GM19328 (cell line): ENCODE measurements at regions not wholly inside any gene's neighbourhood (a gene's known extent, or its start where the extent isn't known, plus 50 kb on each side); places are given as distances from the start of the nearest gene placed in this dataset.

Experiments
- ATAC-seq: cut with Tn5 transposase; IDR thresholded peaks from one replicate; pipeline ENCODE4 v1.9.1; 2021; ENCODE audit warnings: mild to moderate bottlenecking, moderate library complexity; ENCODE audit not compliant: unreplicated experiment

DNA sequence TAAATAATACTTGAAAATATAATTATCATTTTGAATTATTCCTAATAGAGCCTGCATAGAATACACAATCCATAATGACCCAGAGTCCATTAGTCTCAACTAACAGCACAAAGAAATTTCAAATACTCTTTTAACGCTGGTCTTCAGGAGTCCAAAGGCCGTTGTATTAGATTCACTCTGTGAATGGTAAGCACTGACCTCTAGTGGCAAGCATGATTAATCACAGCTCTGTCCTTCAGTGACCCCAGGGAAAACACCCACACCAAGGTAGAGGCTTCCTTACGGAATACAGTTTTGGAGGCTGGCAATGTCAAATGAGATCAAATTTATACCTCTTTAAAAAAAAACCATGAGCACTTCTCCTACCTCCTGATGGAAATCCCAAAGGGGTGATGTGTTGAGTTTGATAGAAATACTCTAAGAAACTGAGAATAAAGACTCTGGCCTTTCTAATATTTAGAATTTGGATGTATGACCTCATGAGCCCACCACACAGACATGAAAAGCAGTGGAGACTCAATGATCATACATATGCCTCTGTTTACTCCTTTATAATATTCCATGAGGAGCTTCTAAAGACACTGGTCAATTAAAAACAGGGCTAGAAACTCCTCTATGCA, 147.2 kb upstream of the DKK2 start:
- ATAC-seq, result peak; percentile 94

DNA sequence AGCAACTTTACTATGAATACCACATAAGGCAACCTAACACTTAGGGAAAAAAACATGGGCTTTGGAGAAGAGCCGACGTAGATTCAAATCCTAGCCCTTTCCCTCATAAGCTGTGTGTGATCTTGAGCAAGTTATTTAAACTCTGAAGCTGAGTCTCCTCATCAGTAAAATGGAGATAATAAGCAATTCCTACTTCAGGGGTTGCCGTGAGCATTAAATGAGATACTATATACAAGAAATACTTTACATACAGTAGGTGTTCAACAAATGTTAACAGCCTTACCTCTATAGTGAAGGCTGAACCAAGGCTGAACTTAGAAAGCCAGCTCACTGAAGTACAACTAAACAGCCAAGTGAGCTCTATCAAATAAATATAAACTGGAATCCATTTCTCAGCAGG, 146.2 kb upstream of the DKK2 start:
- ATAC-seq, result no peak

DNA sequence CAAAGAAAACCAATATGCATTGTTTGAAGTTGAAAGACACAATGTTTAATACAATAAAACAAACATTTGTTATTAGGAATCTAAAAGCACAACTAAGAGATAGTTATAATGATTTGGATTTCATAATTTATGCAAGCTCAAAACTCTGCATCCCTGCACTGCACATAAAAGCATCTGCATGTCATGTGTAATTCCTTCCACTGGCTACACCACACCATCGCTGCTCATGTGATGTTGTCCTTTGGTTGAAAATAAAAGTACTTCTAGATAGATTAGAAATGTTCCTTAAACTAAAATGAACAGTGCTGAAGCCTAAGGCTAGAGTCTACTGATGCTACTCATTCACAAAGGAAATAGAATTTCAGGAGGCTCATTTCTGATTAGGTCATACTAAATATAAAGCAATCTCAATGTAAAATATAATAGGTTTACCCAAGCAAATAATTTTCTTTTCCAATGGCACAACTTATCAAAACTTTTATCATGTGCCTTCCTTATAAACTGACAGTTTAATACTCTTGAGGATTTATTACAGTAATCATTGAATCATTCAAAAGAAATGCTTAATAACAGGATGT, 130.8 kb upstream of the DKK2 start:
- no peak for ATAC-seq

DNA sequence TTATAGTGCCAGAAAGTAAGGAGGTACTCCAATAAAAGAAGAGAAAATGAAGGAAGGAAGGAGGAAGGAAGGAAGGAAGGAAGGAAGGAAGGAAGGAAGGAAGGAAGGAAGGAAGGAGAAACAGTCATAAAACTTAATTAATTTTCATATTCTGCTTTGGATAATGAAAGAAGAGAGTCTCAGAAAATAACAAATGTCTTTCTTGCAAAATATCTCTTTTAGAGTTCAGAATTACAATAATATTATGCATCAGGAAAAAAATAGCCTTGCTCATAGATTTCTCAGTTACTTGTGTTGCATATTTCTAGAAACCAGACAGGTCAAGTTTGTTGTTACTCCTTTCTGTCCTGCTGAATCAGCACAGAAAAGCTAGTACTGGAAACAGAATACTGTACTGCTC, 130.1 kb upstream of the DKK2 start:
- no peak for ATAC-seq

DNA sequence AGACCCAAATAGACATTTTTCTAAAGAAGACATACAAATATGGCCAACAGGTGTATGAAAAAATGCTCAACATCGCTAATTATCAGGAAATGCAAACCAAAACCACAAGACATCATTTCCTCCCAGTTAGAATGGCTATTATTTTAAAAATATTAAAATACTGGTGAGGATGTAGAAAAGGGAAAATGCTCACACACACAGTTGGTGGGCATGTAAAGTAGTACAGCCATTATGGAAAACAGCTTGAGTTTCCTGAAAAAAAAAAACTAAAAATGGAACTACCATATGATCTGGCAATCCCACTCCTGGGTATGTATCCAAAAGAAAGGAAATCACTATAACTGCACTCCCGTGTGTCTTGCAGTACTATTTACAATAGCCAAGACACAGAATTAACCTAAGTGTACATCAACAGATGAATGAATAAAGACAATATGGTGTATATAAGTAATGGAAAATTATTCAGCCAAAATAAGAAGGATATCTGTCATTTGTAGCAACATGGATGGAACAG, 128.9 kb upstream of the DKK2 start:
- no peak for ATAC-seq

DNA sequence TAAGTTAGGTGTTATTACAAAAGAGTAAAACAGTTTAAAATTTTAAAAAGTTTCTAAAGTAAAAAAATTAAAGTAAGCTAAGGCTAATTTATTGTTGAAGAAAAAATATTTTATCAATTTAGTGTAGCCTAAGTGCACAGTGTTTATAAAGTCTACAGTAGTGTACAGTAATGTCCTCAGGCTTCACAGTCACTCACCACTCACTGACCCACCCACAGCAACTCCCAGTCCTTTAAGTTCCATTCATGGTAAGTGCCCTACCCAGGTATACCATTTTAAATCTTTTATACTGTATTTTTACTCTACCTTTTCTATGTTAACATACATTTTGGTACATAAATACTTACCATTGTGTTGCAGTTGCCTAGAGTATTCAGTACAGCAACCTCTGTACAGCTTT, 120.3 kb upstream of the DKK2 start:
- no peak for ATAC-seq

DNA sequence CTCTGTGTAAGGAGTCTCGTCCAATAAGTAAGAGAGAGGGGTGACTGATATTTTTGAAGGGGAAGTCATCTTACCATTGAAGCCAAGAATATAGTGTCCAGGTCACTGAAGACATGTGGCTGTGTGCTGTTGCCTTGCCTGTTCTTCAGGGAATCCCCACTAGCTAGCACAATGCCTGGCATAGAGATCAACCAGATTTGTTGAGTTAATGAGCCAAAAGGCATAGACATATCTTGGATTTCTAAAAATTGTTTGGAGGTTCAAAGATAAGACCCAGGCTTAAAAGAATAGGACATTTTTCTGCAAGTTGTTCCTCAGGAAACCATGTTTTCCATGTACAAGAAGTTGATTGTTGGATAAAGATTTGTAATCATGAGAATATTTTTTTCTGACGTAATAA, 119.3 kb upstream of the DKK2 start:
- no peak for ATAC-seq

DNA sequence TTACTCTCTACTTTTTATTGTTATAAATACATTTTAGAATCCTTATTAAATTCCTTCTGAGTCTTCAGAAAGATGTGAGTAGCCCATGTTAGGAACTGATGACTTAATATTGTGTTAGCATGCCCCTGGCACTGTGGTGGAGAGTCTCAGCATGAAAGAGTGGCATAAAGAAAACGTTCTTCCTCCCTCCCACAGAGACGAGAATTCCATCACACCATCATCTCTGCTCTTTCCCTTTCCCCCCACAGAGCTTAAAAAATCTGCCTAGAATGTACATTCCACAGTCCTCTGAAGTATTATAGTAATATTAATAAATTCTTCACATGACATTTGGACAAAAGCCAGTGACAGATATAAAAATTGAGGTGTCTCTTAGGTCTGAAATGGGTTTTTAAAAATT, 117.8 kb upstream of the DKK2 start:
- no peak for ATAC-seq

DNA sequence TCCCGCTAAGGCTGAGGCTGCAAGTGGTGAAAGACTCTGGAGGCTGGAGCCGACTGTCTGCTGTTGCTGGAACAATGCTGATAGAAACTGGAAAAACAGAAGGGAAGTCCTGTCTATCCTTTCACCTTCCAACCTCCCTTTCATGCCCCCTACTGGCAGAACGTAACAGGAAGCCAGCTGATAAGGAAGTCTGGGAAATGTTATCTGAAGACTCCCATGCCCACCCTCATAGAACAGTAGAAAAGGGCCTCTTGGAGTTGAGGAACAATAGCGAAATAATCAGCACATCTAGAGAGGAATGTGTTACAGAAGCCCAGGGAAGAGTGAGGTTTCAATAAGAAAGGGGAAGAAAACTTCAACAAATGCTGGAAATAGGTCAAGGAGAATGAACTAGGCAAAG, 117.1 kb upstream of the DKK2 start:
- no peak for ATAC-seq

DNA sequence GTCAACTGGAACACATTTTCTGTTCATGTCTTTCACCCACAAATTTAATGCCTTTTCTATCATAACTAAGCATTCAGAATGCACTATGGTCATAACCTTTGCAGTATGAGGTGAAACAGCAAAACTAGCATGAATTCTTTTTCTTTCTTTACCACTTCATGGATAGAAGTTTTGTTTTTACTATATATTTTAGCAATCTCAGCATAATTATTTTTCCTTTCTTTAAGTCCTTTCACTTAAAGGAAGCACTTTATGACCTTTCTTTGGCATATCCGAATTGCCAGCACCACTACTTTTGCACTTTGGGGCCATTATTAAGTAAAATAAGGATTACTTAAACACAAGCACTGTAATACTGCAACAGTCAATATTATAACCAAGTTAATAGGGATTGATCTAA, 115.1 kb upstream of the DKK2 start:
- ATAC-seq, result no peak

DNA sequence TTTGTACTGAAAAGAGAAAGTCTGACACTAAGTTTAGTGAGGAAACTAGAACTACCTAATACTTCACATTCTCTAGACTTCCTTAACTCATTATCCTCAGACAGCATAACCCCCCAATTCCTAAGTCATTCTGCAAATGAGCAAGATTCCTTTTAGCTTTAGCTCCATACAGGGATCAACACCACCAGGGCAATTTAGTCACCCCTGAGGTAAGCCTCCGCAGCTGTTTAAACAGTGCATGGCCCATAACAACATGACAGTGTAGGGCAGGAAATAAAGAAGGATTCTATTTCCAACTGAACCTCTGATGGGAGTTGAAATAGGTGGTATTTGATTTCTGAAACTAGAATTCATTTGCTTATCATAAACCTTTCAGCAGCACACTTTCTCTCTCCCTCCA, 112.8 kb upstream of the DKK2 start:
- ATAC-seq, result no peak

DNA sequence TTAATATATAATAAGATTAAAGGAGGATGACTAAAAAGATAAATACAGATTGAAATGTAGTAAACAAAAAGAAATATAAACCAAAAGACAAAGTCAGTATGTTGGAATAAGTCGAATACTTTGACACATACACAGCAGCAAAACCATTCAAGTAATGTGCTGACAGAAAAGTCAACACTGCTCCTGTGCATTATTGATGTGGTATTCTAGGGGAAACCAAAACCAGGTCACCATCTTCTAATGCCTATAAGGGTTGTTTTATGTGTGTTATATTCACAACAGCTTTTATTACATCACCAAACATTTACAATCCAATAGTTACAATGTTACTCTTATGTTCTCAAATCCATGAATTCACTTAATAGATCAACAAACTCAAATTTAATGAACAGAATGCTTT, 111.8 kb upstream of the DKK2 start:
- ATAC-seq, result no peak

DNA sequence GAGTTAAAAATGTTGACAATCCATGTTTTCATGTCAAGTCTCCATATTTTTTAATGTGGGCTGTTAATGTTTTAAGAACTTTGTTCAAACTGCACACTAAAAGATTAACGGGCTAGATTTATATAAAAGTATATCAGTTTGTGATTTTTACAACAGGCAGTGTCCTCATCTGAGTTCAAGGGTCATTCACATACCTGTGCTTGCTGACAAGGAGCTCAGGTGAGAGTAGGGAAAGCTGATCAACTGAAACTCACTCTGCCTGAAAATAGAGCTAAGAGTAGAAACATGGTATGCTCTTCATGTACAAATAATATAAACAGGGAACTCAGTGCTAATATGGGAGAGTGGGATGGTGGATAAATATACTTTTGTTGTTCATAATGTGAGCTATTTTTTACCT, 102.3 kb upstream of the DKK2 start:
- ATAC-seq, result no peak

DNA sequence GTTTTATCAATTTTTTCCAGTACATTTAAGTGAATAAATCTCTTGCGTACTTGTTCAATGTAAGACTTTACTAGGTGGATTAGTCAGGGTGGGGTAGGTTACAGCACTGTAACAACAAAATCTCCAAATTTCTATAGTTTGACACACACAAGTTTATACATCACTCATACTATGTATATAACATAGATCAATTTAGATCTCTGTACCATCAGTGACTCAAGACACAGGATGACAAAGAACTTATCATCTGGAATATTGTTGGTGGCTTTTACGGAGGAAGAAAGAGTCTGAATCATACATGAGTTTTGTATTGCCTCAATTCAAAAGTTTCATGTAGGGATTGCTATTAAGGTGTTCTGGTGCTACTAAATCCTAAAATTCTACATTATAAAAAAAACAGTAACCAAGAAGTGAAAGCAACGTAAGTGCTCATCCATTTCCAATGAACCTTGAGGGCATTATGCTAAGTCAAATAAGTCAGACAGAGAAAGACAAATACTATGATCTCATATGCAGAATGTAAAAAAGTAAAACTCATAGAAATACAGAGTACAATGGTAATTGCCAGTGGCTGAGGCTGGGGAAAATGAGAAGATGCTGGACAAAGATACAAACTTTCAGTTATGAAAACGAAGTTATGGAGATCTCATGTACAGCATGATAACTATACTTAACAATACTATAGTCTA, 98.0 kb upstream of the DKK2 start:
- ATAC-seq, result no peak

DNA sequence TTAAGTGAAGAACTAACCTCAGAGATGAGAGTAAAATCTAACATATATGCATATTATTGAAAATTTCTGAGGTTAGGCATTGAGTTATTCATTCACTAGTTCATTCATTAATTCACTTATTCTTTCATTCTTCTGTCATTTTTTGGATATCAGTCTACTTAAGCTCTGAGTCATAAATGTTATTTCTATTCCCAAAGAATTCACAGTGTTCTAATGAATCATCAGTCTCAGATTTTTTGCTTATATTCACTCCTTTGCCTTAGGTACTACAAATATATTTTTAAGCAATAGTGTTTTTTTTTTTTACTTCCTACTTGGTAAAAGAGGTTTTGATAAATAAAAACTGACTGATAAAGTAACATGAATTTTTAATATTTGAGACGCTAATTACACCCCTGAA, 95.2 kb upstream of the DKK2 start:
- ATAC-seq, result no peak

DNA sequence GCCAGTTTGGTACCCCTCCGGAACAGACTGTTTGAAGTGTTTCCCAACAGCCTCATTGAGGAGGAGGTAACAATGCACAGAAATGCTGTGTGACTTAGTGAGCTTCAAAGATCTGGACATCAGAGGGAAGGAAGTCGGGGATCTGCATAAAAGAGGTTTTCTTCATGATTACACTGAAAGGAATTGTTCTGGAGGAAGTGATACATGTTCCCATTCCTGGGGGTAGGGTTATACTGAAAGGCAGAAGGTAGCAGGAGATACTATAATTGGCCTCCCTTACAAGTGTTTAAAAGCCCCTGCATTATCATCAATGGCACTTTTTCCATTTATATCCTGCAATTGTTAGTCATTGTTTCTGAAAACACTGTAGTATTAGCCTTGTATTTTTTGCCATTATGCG, 94.0 kb upstream of the DKK2 start:
- ATAC-seq, result no peak

DNA sequence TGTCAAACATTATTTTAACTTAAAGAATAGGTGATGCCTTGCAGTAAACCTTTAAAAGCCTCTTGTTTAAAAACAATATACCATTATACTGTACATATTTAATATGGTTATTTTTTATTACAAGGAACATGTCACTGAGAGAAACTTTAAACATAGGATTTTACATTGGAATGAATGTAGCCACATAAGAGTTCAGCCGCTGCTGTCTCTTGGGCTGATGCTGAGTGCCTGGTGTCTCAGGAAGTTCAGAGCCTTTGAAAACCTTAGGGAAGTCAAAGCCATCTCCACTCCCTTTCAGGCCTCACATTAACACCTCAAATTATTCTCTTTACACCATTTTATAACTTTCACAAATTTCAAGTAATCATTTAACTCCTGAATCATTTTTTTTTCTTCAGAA, 93.5 kb upstream of the DKK2 start:
- ATAC-seq, result no peak

DNA sequence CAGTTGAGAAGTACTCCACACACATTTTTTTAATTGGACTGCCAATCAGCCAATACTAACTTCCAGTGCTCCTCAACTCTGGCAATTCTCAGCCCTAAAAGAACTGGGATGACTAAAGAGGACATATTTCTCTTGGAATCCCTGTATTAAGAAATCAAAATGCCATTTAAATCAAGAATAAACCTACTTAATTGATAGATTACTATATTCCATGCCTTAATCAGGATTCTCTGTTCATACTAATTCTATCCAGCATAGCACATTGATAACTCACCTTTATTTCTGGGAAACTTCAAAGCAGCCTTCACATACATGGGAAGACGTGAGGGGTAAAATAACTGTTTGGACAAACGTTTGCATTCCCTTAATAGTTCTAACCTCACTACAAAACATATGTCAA, 93.0 kb upstream of the DKK2 start:
- ATAC-seq, result no peak

DNA sequence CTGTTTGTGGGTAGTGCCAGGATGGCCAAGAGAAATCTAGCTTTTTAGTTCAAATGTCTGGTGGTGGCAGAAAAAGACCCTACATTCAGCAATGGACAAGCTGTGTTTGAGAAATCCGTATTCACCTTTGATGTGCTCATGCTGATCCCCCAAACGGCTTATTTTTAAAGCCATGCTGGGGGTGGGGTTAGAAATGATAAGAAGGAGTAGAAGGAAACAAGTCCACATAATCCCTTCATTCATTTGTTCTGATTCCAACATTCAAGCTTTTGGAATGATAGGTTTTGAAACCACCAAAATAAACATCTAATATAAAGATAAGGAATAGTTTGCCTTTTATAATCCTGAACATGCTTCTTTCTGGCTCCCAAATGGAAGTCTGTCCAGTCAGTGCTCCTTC, 92.0 kb upstream of the DKK2 start:
- ATAC-seq, result no peak

DNA sequence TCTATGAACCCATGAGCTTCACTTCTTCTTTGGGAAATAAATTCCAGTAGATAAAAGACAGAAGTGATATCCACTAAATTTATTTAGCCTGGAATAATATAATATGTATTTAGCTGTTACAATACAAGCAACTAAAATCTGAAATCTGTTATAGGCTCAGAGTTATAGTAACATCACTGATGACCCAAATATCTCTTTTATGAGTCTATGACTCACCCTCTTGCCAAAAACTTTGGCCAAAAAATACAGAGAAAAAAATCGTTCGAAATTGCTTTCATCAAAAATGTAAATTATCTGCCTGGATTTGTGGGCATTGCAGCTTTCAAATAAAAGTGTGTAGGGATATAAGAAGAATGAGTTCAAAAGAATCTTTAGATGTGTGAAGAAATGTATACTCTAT, 89.4 kb upstream of the DKK2 start:
- no peak for ATAC-seq

DNA sequence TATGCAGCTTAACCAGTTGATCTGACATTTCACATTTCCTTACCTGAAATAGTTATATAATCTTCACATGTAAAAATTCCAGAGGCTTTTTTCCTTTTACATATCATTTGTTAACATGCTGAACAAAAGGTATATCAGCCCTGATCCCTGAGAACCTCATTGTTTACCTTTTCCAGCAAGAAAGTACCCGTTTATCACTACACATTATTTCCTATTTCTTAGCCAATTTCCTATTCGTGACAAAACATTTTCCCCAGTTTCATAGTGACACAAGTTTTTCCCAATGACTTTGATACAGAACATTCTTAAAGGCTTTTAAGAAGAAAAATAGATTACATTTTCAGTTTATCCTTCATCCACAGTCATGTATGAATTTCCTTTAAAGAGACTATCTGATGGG, 86.6 kb upstream of the DKK2 start:
- no peak for ATAC-seq

DNA sequence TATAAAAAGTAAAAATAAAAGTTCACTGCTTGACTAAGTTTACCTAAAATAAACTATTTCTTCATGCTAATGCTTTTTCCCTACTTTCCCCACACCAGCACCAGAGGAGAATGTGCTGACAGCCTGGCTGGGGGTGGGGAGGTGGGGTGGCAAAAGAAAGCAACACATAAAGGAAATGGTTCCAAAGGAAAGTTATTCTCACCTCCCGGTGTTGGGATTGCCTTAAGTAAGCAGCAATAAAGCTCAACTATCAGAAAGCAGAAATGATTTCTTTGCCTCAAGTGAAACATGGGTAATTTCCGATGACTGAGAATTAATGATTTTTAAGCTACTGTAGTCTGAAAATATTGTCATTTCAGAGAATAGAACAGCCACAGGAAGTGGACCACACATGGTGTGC, 84.5 kb upstream of the DKK2 start:
- no peak for ATAC-seq

DNA sequence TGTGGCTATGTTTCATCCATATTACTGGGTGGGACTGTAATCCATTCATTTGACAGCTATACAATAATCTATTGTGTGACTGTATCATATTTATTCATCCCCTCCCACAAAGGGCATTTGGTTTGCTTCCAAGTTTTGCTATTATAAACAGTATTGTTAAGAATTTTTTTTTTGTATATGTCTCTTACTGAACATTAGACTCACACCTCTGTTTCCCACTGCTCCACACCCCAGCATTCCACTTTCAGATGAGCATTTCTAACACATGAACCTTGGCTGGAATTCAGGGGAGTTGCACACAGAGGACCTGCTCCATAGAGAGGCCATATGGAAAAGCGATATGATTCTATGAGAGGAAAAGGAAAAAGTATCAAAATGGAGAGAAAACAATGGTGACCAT, 81.6 kb upstream of the DKK2 start:
- ATAC-seq, result no peak
